G401.6 (cell line): ENCODE measurements at regions not wholly inside any gene's neighbourhood (a gene's known extent, or its start where the extent isn't known, plus 50 kb on each side); places are given as distances from the start of the nearest gene placed in this dataset.

Experiments
- FAIRE-seq: peaks from 2 replicates; lab custom pipeline; 2012; peaks lifted over from hg19 to GRCh38; lab: Jason Lieb, UNC

- no peak for FAIRE-seq
Measured at GRCh38 chr3:13208706-13209633, 135.7 kb upstream of the IQSEC1 start.

GRCh38 chr3:13207975-13208705 is 134.9 kb upstream of the IQSEC1 start:
- no peak for FAIRE-seq

GRCh38 chr3:13207578-13207922 is 134.3 kb upstream of the IQSEC1 start:
- FAIRE-seq = no peak

- no peak for FAIRE-seq
Measured at GRCh38 chr3:13206799-13207577, 133.8 kb upstream of the IQSEC1 start.

GRCh38 chr3:13205567-13206143 is 132.4 kb upstream of the IQSEC1 start:
- FAIRE-seq = no peak

GRCh38 chr3:13204177-13204581 is 130.9 kb upstream of the IQSEC1 start:
- FAIRE-seq = no peak

- FAIRE-seq = no peak
Measured at GRCh38 chr3:13203398-13204176, 130.4 kb upstream of the IQSEC1 start.

GRCh38 chr3:13202744-13203397 is 129.6 kb upstream of the IQSEC1 start:
- FAIRE-seq = no peak

GRCh38 chr3:13201851-13202250 is 128.6 kb upstream of the IQSEC1 start:
- no peak for FAIRE-seq

- no peak for FAIRE-seq
Measured at GRCh38 chr3:13200946-13201345, 127.7 kb upstream of the IQSEC1 start.

GRCh38 chr3:13200465-13200864 is 127.2 kb upstream of the IQSEC1 start:
- FAIRE-seq = no peak

GRCh38 chr3:13199899-13200451 is 126.7 kb upstream of the IQSEC1 start:
- no peak for FAIRE-seq

GRCh38 chr3:13199006-13199776 is 126.0 kb upstream of the IQSEC1 start:
- no peak for FAIRE-seq

- FAIRE-seq = no peak
Measured at GRCh38 chr3:13198264-13198879, 125.1 kb upstream of the IQSEC1 start.

- no peak for FAIRE-seq
Measured at GRCh38 chr3:13197795-13198194, 124.6 kb upstream of the IQSEC1 start.

GRCh38 chr3:13197281-13197680 is 124.1 kb upstream of the IQSEC1 start:
- FAIRE-seq = no peak

GRCh38 chr3:13195374-13195773 is 122.1 kb upstream of the IQSEC1 start:
- no peak for FAIRE-seq

- FAIRE-seq = no peak
Measured at GRCh38 chr3:13194285-13195209, 121.3 kb upstream of the IQSEC1 start.
